Thyroid gland (tissue), 4 donors: ENCODE measurements at regions not wholly inside any gene's neighbourhood (a gene's known extent, or its start where the extent isn't known, plus 50 kb on each side); places are given as distances from the start of the nearest gene placed in this dataset.

ENCODE experiments used
- CTCF ChIP-seq, 6 experiments: fragments of 200-600 bp in 3 of 6; fragments of 450-650 bp in 3 of 6; sonication (generic) in 3 of 6; IDR thresholded peaks; one replicate each; pipeline ENCODE4 v1.5.1; 2016 to 2019; ENCODE audit warnings: antibody characterized with exemption in 6 of 6, mild to moderate bottlenecking in 2 of 6, inconsistent platforms in 1 of 6, moderate library complexity in 1 of 6
- POLR2A ChIP-seq, 2 donors: fragments of 450-650 bp; IDR thresholded peaks; one replicate each; pipeline ENCODE4 v1.6.1; 2017; ENCODE audit warnings: antibody characterized with exemption in 2 of 2, mild to moderate bottlenecking in 2 of 2, moderate library complexity in 1 of 2

DNA sequence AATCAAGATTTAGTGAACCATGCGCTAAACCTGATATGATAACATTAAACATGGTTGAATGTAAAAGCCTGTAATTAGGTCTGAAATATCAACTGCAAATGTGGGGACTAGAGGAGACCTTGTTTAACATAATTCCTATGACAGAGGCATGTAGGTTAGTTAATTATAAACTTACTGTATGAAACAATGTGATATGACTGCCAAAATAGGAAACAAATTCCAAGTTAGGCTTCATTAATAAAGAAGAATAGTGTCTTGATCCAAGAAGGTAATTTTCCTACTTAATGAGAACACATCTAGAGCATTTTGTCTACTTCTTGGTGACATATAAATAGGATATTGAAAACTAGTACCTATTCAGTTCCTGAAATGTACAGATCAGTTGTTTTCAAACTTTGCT, 136.2 kb upstream of the TARS1 start:
- TF ChIP-seq CTCF (IDR thresholded peaks at IDR 0.05) (no peak), POLR2A (IDR thresholded peaks at IDR 0.05) (no peak)
